GM12878 (cell line): ENCODE measurements at regions not wholly inside any gene's neighbourhood (a gene's known extent, or its start where the extent isn't known, plus 50 kb on each side); places are given as distances from the start of the nearest gene placed in this dataset.

Source experiments
- CHD2 ChIP-seq: IDR thresholded peaks from 2 replicates; pipeline ENCODE4 v1.6.1; 2011; ENCODE audit warnings: low read depth, low read length, improper control_type of control experiment, borderline replicate concordance
- CTCF ChIP-seq, 3 experiments: IDR thresholded peaks in 2 of 3; conservative IDR thresholded peaks in 1 of 3; 2 replicates each; pipeline ENCODE4 v1.5.1; 2011; ENCODE audit warnings: low read depth in 3 of 3, low read length in 3 of 3, mild to moderate bottlenecking in 3 of 3, control low read depth in 2 of 3, moderate library complexity in 2 of 3, inconsistent platforms in 1 of 3, mixed read lengths in 1 of 3; ENCODE audit not compliant: control insufficient read depth in 2 of 3, insufficient read depth in 1 of 3; ENCODE audit errors: extremely low read depth in 1 of 3
- EP300 ChIP-seq, 2 experiments: fragments of 150-350 bp in 1 of 2; IDR thresholded peaks; 2 replicates each; pipeline ENCODE4 v1.6.1; 2011 to 2012; ENCODE audit warnings: low read depth in 2 of 2, low read length in 2 of 2, borderline replicate concordance in 1 of 2, improper control_type of control experiment in 1 of 2, inconsistent platforms in 1 of 2; ENCODE audit not compliant: control insufficient read depth in 1 of 2
- JUND ChIP-seq: IDR thresholded peaks from 2 replicates; pipeline ENCODE4 v1.6.1; 2012; ENCODE audit warnings: low read depth, mild to moderate bottlenecking, low read length, improper control_type of control experiment, moderate library complexity
- NFYB ChIP-seq: IDR thresholded peaks from 2 replicates; pipeline ENCODE4 v1.6.1; 2011; ENCODE audit warnings: low read depth, mild to moderate bottlenecking, low read length, improper control_type of control experiment, moderate library complexity; ENCODE audit not compliant: insufficient read depth
- PAX8 ChIP-seq: fragments of 450-650 bp; IDR thresholded peaks from 2 replicates; pipeline ENCODE4 v1.6.1; 2017; ENCODE audit warnings: mild to moderate bottlenecking, moderate library complexity
- POLR2A ChIP-seq: IDR thresholded peaks from 2 replicates; pipeline ENCODE4 v1.6.1; 2011; ENCODE audit warnings: low read depth, mild to moderate bottlenecking, low read length
- TAF1 ChIP-seq: IDR thresholded peaks from 2 replicates; pipeline ENCODE4 v1.6.1; 2011; ENCODE audit warnings: mild to moderate bottlenecking, low read depth, low read length, borderline replicate concordance
- TF ChIP-seq, protein P1 (sequence below): fragments of 450-650 bp; IDR thresholded peaks from 2 replicates; pipeline ENCODE4 v1.6.1; 2016; ENCODE audit warnings: mild to moderate bottlenecking

- TF ChIP-seq JUND = no peak
- TF ChIP-seq CHD2 = no peak
- TF ChIP-seq EP300 (IDR thresholded peaks at IDR 0.05; ENCODE audit: borderline replicate concordance in 1 of 2, control insufficient read depth in 1 of 2, low read depth in 2 of 2, low read length in 2 of 2) = no peak
- no peak for TF ChIP-seq CTCF (IDR thresholded peaks at IDR 0.05 in 2 of 3, conservative IDR thresholded peaks at IDR 0.05 in 1 of 3; ENCODE audit: control insufficient read depth in 2 of 3, extremely low read depth in 1 of 3, insufficient read depth in 1 of 3, low read depth in 3 of 3, low read length in 3 of 3)
- TF ChIP-seq NFYB = no peak
- TF ChIP-seq POLR2A = no peak
- TF ChIP-seq, protein P1, sequence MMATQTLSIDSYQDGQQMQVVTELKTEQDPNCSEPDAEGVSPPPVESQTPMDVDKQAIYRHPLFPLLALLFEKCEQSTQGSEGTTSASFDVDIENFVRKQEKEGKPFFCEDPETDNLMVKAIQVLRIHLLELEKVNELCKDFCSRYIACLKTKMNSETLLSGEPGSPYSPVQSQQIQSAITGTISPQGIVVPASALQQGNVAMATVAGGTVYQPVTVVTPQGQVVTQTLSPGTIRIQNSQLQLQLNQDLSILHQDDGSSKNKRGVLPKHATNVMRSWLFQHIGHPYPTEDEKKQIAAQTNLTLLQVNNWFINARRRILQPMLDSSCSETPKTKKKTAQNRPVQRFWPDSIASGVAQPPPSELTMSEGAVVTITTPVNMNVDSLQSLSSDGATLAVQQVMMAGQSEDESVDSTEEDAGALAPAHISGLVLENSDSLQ = no peak
- no peak for TF ChIP-seq PAX8
- no peak for TF ChIP-seq TAF1
These were observed 157.6 kb downstream of the DSEL start for GRCh38 chr18:67358947-67359346.
